ENCODE measurements at regions not wholly inside any gene's neighbourhood (a gene's known extent, or its start where the extent isn't known, plus 50 kb on each side); places are given as distances from the start of the nearest gene placed in this dataset.

DNA sequence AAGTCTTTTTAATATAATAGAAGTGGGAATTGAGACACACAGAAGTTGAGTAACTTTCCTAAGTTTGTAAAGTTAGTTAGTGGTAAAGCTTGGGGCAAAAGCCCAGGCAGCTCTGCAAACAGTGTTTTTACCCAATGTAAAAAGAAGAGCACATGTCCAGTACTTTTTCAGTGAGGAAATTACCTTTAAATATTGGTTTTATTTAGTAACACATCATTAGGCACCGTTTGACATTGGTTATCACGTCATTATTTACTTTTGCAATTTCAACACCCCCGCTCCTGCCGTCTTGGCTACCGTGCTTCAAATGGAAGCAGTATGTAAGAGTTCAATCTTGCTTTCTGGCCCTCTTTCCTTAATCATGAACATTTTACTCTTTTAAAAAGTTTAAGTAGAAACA is 807.9 kb downstream of the EPHA4 start:
- TF ChIP-seq, protein P1, sequence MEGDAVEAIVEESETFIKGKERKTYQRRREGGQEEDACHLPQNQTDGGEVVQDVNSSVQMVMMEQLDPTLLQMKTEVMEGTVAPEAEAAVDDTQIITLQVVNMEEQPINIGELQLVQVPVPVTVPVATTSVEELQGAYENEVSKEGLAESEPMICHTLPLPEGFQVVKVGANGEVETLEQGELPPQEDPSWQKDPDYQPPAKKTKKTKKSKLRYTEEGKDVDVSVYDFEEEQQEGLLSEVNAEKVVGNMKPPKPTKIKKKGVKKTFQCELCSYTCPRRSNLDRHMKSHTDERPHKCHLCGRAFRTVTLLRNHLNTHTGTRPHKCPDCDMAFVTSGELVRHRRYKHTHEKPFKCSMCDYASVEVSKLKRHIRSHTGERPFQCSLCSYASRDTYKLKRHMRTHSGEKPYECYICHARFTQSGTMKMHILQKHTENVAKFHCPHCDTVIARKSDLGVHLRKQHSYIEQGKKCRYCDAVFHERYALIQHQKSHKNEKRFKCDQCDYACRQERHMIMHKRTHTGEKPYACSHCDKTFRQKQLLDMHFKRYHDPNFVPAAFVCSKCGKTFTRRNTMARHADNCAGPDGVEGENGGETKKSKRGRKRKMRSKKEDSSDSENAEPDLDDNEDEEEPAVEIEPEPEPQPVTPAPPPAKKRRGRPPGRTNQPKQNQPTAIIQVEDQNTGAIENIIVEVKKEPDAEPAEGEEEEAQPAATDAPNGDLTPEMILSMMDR (IDR thresholded peaks at IDR 0.05), result no peak
- no peak for TF ChIP-seq POLR2A (IDR thresholded peaks at IDR 0.05)
